CD14-positive monocyte (primary cell): ENCODE measurements at regions not wholly inside any gene's neighbourhood (a gene's known extent, or its start where the extent isn't known, plus 50 kb on each side); places are given as distances from the start of the nearest gene placed in this dataset.

Experiments
- DNase-seq, 3 donors: peaks; one replicate each; pipeline ENCODE4 v3.0.0-alpha.2; 2011 to 2022
- H2AFZ ChIP-seq: 2 replicates; pipeline ENCODE4 v1.6.0; 2012; ENCODE audit warnings: mild to moderate bottlenecking, low read depth, low read length, inconsistent platforms; ENCODE audit not compliant: insufficient read depth, poor library complexity, severe bottlenecking
- H3K27ac ChIP-seq, 2 donors: 1 replicate in 1 of 2; 2 replicates in 1 of 2; pipeline ENCODE4 v1.5.1; 2012 to 2013; ENCODE audit warnings: low read length in 2 of 2, control low read depth in 1 of 2, inconsistent platforms in 1 of 2, low read depth in 1 of 2, mild to moderate bottlenecking in 1 of 2
- H3K27me3 ChIP-seq, 2 donors: one replicate each; pipeline versions ENCODE4 v1.6.0 to v1.6.1; 2011 to 2013; ENCODE audit warnings: low read length in 2 of 2; ENCODE audit not compliant: control insufficient read depth in 2 of 2, insufficient read depth in 2 of 2
- H3K36me3 ChIP-seq, 2 donors: replicated peaks in 1 of 2; 1 replicate in 1 of 2; 2 replicates in 1 of 2; pipeline versions ENCODE4 v1.5.1 to v1.6.1; 2012 to 2013; ENCODE audit warnings: low read length in 2 of 2, control low read depth in 1 of 2, inconsistent platforms in 1 of 2, mild to moderate bottlenecking in 1 of 2; ENCODE audit not compliant: insufficient read depth in 2 of 2, control insufficient read depth in 1 of 2
- H3K4me1 ChIP-seq, 2 donors: 1 replicate in 1 of 2; 2 replicates in 1 of 2; pipeline versions ENCODE4 v1.5.1 to v1.6.1; 2012 to 2013; ENCODE audit warnings: low read length in 2 of 2, control low read depth in 1 of 2, inconsistent platforms in 1 of 2, mild to moderate bottlenecking in 1 of 2, moderate library complexity in 1 of 2; ENCODE audit not compliant: insufficient read depth in 2 of 2, control insufficient read depth in 1 of 2
- H3K4me2 ChIP-seq: replicated peaks from 2 replicates; pipeline ENCODE3; 2012; ENCODE audit warnings: low read length, moderate library complexity, mild to moderate bottlenecking; ENCODE audit not compliant: poor library complexity, severe bottlenecking; ENCODE audit errors: extremely low read depth
- H3K4me3 ChIP-seq, 3 experiments: fragments of 200-600 bp in 1 of 3; sonication (generic) in 1 of 3; replicated peaks in 1 of 3; 1 replicate in 2 of 3; 2 replicates in 1 of 3; pipeline ENCODE4 v1.5.1; 2011 to 2013; ENCODE audit warnings: low read length in 3 of 3, mild to moderate bottlenecking in 3 of 3, control low read depth in 2 of 3, low read depth in 2 of 3, inconsistent platforms in 1 of 3, moderate library complexity in 1 of 3
- H3K79me2 ChIP-seq: 2 replicates; pipeline ENCODE4 v1.6.0; 2012; ENCODE audit warnings: mild to moderate bottlenecking, control low read depth, inconsistent platforms, low read length, moderate library complexity; ENCODE audit not compliant: insufficient read depth
- H3K9ac ChIP-seq: 2 replicates; pipeline ENCODE4 v1.6.0; 2017; ENCODE audit warnings: low read length, mild to moderate bottlenecking; ENCODE audit not compliant: insufficient read depth, poor library complexity, severe bottlenecking
- H3K9me3 ChIP-seq, 2 donors: replicated peaks in 1 of 2; 1 replicate in 1 of 2; 2 replicates in 1 of 2; pipeline versions ENCODE4 v1.5.1 to v1.6.1; 2012 to 2013; ENCODE audit warnings: low read length in 2 of 2, control low read depth in 1 of 2; ENCODE audit not compliant: control insufficient read depth in 1 of 2, insufficient read depth in 1 of 2
- H4K20me1 ChIP-seq: 2 replicates; pipeline ENCODE4 v1.6.0; 2012; ENCODE audit warnings: mild to moderate bottlenecking, low read length, control low read depth, moderate library complexity; ENCODE audit not compliant: insufficient read depth
- H3K27ac Mint-ChIP-seq, 7 donors: one replicate each; pipeline ENCODE4 v1.8.0; 2020; ENCODE audit warnings: mild to moderate bottlenecking in 7 of 7, mixed read lengths in 7 of 7, moderate library complexity in 6 of 7, inconsistent platforms in 2 of 7
- H3K27me3 Mint-ChIP-seq, 3 donors: one replicate each; pipeline ENCODE4 v1.8.0; 2021 to 2022; ENCODE audit warnings: low read depth in 3 of 3, mild to moderate bottlenecking in 3 of 3, mixed read lengths in 3 of 3, moderate library complexity in 3 of 3, inconsistent platforms in 1 of 3
- H3K36me3 Mint-ChIP-seq, 2 donors: one replicate each; pipeline ENCODE4 v1.8.0; 2020; ENCODE audit warnings: mixed read lengths in 2 of 2, inconsistent platforms in 1 of 2, mild to moderate bottlenecking in 1 of 2
- H3K4me1 Mint-ChIP-seq: one replicate; pipeline ENCODE4 v1.8.0; 2020; ENCODE audit warnings: mild to moderate bottlenecking, mixed read lengths
- H3K4me3 Mint-ChIP-seq, 2 donors: one replicate each; pipeline ENCODE4 v1.8.0; 2020; ENCODE audit warnings: mild to moderate bottlenecking in 2 of 2, mixed read lengths in 2 of 2, moderate library complexity in 1 of 2
- H3K9me3 Mint-ChIP-seq, 7 donors: one replicate each; pipeline ENCODE4 v1.8.0; 2020 to 2022; ENCODE audit warnings: mixed read lengths in 7 of 7, mild to moderate bottlenecking in 6 of 7, moderate library complexity in 6 of 7, inconsistent platforms in 2 of 7
- WGBS: methylation state at CpG from one replicate; pipeline ENCODE4 v1.1.5; 2013; ENCODE audit warnings: missing lambda C conversion rate; ENCODE audit not compliant: insufficient coverage; 5-methylcytosine and 5-hydroxymethylcytosine counted together
- intact Hi-C, 2 donors: fragments of 100-400 bp; cut with micrococcal nuclease; formaldehyde crosslinking; loops; one replicate each; pipeline versions ENCODE4 v1.15.0 to v1.15.1; 2023
- TF ChIP-seq, protein P1 (sequence below): fragments of 200-600 bp; IDR thresholded peaks from one replicate; pipeline ENCODE4 v1.8.0; 2022; ENCODE audit warnings: antibody characterized with exemption, mild to moderate bottlenecking

DNA sequence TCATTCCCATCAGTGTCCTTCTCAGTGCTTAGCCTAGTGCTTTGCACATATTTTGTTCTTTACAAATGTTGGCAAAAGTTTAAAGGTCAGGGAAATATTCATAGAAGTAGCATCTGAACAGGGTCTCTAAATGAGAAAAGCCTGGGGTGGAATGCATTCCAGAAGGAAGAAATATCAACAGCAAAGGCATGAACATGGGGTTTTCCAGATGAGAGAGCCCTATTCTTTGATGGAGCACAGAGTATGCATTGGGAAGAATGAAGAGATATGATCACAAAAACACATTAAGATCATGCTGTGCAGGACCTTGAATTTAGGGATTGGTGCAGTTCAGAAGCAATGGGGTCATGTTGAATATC is 140.2 kb downstream of the SNX19 start:
- Histone ChIP-seq H2AFZ (no peak overlapping the region), H3K9me3 (no peaks in the 10 kb centered on the region), H3K4me3 (no peak overlapping the region), H3K79me2 (no peaks in the 10 kb centered on the region), H4K20me1 (no peaks in the 10 kb centered on the region), H3K27me3 (no peaks in the 10 kb centered on the region), H3K36me3 (no peaks in the 10 kb centered on the region), H3K4me2 (no peak overlapping the region), H3K4me1 (no peaks in the 10 kb centered on the region), H3K9ac (no peak overlapping the region), H3K27ac (no peak overlapping the region)
- no peaks in the 10 kb centered on the region for H3K36me3 Mint-ChIP-seq
- TF ChIP-seq, protein P1, sequence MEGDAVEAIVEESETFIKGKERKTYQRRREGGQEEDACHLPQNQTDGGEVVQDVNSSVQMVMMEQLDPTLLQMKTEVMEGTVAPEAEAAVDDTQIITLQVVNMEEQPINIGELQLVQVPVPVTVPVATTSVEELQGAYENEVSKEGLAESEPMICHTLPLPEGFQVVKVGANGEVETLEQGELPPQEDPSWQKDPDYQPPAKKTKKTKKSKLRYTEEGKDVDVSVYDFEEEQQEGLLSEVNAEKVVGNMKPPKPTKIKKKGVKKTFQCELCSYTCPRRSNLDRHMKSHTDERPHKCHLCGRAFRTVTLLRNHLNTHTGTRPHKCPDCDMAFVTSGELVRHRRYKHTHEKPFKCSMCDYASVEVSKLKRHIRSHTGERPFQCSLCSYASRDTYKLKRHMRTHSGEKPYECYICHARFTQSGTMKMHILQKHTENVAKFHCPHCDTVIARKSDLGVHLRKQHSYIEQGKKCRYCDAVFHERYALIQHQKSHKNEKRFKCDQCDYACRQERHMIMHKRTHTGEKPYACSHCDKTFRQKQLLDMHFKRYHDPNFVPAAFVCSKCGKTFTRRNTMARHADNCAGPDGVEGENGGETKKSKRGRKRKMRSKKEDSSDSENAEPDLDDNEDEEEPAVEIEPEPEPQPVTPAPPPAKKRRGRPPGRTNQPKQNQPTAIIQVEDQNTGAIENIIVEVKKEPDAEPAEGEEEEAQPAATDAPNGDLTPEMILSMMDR, result no peak
- peaks cover 0 to 3% (median 1%) of the 10 kb centered on the region in 3 donors for H3K27me3 Mint-ChIP-seq
- peaks cover 0 to 4% (median 0%) of the 10 kb centered on the region in 7 donors for H3K9me3 Mint-ChIP-seq
- no peak overlapping the region for H3K4me3 Mint-ChIP-seq
- DNase-seq, result no peak
- H3K27ac Mint-ChIP-seq, result no peak overlapping the region
- intact Hi-C loops, result no loop called here
- no peaks in the 10 kb centered on the region for H3K4me1 Mint-ChIP-seq

DNA sequence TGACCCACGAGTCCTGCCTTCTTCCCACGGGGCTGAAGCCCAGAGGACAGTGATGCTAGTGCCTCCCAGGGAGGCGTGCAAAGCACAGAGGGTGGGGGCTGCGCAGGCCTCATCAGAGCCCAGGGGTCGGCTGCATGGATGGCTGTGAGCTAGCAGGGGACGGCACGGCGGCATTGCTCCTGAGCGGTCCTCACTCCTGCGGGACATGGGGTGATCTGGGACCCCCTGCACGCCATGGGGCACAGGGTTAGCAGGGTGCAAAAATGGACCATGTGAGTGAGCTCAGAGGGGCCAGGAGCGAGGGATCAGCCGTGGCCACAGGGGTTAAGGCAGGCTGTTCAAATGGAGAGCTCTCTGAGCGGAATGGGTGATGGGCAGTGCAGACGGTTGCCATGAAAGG is 138.3 kb downstream of the SNX19 start:
- Histone ChIP-seq H3K9me3 (no peaks in the 10 kb centered on the region), H2AFZ (no peak overlapping the region), H3K27ac (no peak overlapping the region), H3K36me3 (no peaks in the 10 kb centered on the region), H3K4me3 (no peak overlapping the region), H3K4me2 (no peak overlapping the region), H3K79me2 (no peaks in the 10 kb centered on the region), H3K9ac (no peak overlapping the region), H4K20me1 (no peaks in the 10 kb centered on the region), H3K4me1 (no peaks in the 10 kb centered on the region), H3K27me3 (no peaks in the 10 kb centered on the region)
- DNase-seq, result no peak
- WGBS, result 95% methylated on average over 15 of the region's 15 CpGs
- H3K9me3 Mint-ChIP-seq, result peaks cover 0 to 4% (median 0%) of the 10 kb centered on the region in 7 donors
- TF ChIP-seq, protein P1, result no peak
- intact Hi-C loops, result no loop called here
- H3K36me3 Mint-ChIP-seq, result no peaks in the 10 kb centered on the region
- H3K4me1 Mint-ChIP-seq, result no peaks in the 10 kb centered on the region
- H3K27ac Mint-ChIP-seq, result no peak overlapping the region
- H3K27me3 Mint-ChIP-seq, result peaks cover 0 to 3% (median 1%) of the 10 kb centered on the region in 3 donors
- no peak overlapping the region for H3K4me3 Mint-ChIP-seq
